Fibroblast of the aortic adventitia (primary cell): ENCODE measurements at regions not wholly inside any gene's neighbourhood (a gene's known extent, or its start where the extent isn't known, plus 50 kb on each side); places are given as distances from the start of the nearest gene placed in this dataset.

Experiments
- DNase-seq: peaks from one replicate; pipeline ENCODE4 v3.0.0-alpha.2; 2010; ENCODE audit warnings: low read depth
- H3K4me3 ChIP-seq: 2 replicates; pipeline ENCODE4 v1.5.1; 2011; ENCODE audit warnings: low read depth, mild to moderate bottlenecking, control low read depth, low read length, moderate library complexity
- CTCF ChIP-seq: IDR thresholded peaks from 2 replicates; pipeline ENCODE4 v1.5.1; 2011; ENCODE audit warnings: mild to moderate bottlenecking, low read length, control low read depth, inconsistent platforms; ENCODE audit not compliant: insufficient read depth

GRCh38 chr4:153090181-153090580, 114.1 kb upstream of the TRIM2 start:
- H3K4me3 ChIP-seq: no peak overlapping the region
- TF ChIP-seq CTCF: no peak
- DNase-seq: no peak

GRCh38 chr4:153090670-153091385, 113.4 kb upstream of the TRIM2 start:
- no peak overlapping the region for H3K4me3 ChIP-seq
- no peak for TF ChIP-seq CTCF
- no peak for DNase-seq

- no peak for DNase-seq
- no peak for TF ChIP-seq CTCF
- no peak overlapping the region for H3K4me3 ChIP-seq
Observed at GRCh38 chr4:153093396-153093795, 110.8 kb upstream of the TRIM2 start.

- no peak overlapping the region for H3K4me3 ChIP-seq
- DNase-seq: no peak
- TF ChIP-seq CTCF: no peak
Observed at GRCh38 chr4:153093802-153094201, 110.4 kb upstream of the TRIM2 start.

- H3K4me3 ChIP-seq: no peak overlapping the region
- TF ChIP-seq CTCF: no peak
- no peak for DNase-seq
Observed at GRCh38 chr4:153094435-153094834, 109.8 kb upstream of the TRIM2 start.

GRCh38 chr4:153095448-153096204, 108.6 kb upstream of the TRIM2 start:
- no peak for DNase-seq
- no peak for TF ChIP-seq CTCF
- no peak overlapping the region for H3K4me3 ChIP-seq
